OCI-LY7 (cell line): ENCODE measurements at regions not wholly inside any gene's neighbourhood (a gene's known extent, or its start where the extent isn't known, plus 50 kb on each side); places are given as distances from the start of the nearest gene placed in this dataset.

Experiments used
- CTCF ChIP-seq: fragments of 200-600 bp; sonication (generic); conservative IDR thresholded peaks from 2 replicates; pipeline ENCODE4 v1.5.1; 2014; ENCODE audit warnings: mild to moderate bottlenecking, antibody characterized with exemption, low read length, moderate library complexity, mixed read lengths
- EZH2phosphoT487 ChIP-seq: fragments of 200-600 bp; sonication (generic); IDR thresholded peaks from 2 replicates; pipeline ENCODE4 v1.6.1; 2018; ENCODE audit warnings: low read depth, borderline replicate concordance, mild to moderate bottlenecking, mixed run types, antibody characterized with exemption, low read length, moderate library complexity, mixed read lengths

DNA sequence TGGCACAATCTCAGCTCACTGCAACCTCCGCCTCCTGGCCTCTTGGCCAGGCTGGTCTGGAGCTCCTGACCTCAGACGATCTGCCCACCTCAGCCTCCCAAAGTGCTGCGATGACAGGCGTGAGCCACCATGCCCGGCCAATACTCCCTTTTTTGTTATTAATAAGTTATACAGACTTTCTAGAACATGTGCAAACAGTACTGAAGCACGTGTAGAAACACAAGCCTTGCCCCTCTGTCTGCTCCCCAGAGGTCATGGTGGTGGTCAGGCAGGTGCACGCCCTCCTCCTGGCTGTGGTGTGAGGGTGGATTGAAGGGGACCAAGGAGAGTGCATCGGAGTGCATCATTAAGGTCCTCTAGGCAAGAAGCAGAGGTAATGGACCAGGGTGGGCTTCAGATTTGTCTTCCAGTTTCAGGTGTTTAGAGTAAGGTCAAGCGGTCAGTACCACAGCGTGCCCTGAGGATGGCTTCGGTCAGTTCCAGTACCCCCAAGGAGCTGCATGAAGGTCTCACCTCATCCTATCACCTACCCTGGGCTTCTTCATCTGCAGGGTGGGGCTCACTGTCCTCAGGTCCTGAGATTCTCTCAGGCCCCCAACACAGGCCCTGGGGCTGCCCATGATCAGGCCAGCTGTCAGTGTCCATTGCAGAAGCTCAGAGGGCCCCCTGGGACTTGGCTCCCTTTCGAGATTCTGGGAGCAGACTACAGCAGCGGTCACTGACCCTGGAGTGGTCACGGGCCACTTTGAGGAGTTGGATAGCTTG is 124.3 kb downstream of the GLI2 start:
- TF ChIP-seq CTCF = no peak
- no peak for TF ChIP-seq EZH2phosphoT487
